Right lobe of liver (tissue), 6 donors: ENCODE measurements at regions not wholly inside any gene's neighbourhood (a gene's known extent, or its start where the extent isn't known, plus 50 kb on each side); places are given as distances from the start of the nearest gene placed in this dataset.

Experiments used
- ATAC-seq, 4 donors: fragments of 200-7000 bp; cut with Tn5 transposase; one replicate each; pipeline ENCODE4 v1.9.1; 2020; ENCODE audit warnings: mild to moderate bottlenecking in 4 of 4, moderate library complexity in 4 of 4
- DNase-seq, 3 donors: peaks; one replicate each; pipeline ENCODE4 v3.0.0-alpha.2; 2020
- H3K27ac ChIP-seq, 3 donors: fragments of 200-600 bp; one replicate each; pipeline ENCODE4 v1.8.0; 2022
- H3K27me3 ChIP-seq, 2 donors: fragments of 200-600 bp; one replicate each; pipeline ENCODE4 v1.8.0; 2022
- H3K36me3 ChIP-seq, 4 donors: fragments of 200-600 bp; sonication (generic) in 1 of 4; one replicate each; pipeline versions ENCODE4 v1.5.1 to v1.8.0; 2017 to 2022; ENCODE audit warnings: control low read depth in 1 of 4
- H3K4me1 ChIP-seq, 4 donors: fragments of 200-600 bp; sonication (generic) in 1 of 4; one replicate each; pipeline versions ENCODE4 v1.5.1 to v1.8.0; 2017 to 2022; ENCODE audit warnings: control low read depth in 1 of 4
- H3K4me3 ChIP-seq, 3 donors: fragments of 200-600 bp; one replicate each; pipeline ENCODE4 v1.8.0; 2022
- H3K9me3 ChIP-seq, 4 donors: fragments of 200-600 bp; sonication (generic) in 1 of 4; one replicate each; pipeline versions ENCODE4 v1.5.1 to v1.8.0; 2017 to 2022; ENCODE audit warnings: control low read depth in 1 of 4
- CTCF ChIP-seq, 4 donors: fragments of 200-600 bp in 3 of 4; fragments of 450-650 bp in 1 of 4; IDR thresholded peaks; one replicate each; pipeline versions ENCODE4 v1.5.1 to v1.8.0; 2016 to 2022; ENCODE audit warnings: antibody characterized with exemption in 4 of 4, mild to moderate bottlenecking in 2 of 4
- POLR2A ChIP-seq: fragments of 450-650 bp; IDR thresholded peaks from one replicate; pipeline ENCODE4 v1.6.1; 2017; ENCODE audit warnings: antibody characterized with exemption, mild to moderate bottlenecking
- WGBS: methylation state at CpG from one replicate; pipeline ENCODE4 v1.1.6; 2018; ENCODE audit warnings: low coverage, low lambda C conversion rate; ENCODE audit not compliant: insufficient coverage; ENCODE audit errors: missing lambda C conversion rate; 5-methylcytosine and 5-hydroxymethylcytosine counted together
- intact Hi-C, 2 donors: fragments of 100-400 bp; cut with DNase I; formaldehyde crosslinking; loops; one replicate each; pipeline versions ENCODE4 v1.11.2 to v1.14.1; 2022
- donor health status: DM: no; HTN: yes; CAD: no.
- donor health status: DM: no; HTN: no; CAD: no.
- donor health status: DM: no; HTN: no; CAD: no.
- donor health status: DM: no; HTN: yes; CAD: no.
- donor health status: DM: no; HTN: yes; CAD: no.

GRCh38 chr2:7180638-7181370, 263.6 kb downstream of the RNF144A start:
- ATAC-seq = peak in 1 of 4 donors; percentile 22
- no peak for DNase-seq
- 68% methylated on average over 6 of the region's 9 CpGs for WGBS

GRCh38 chr2:7182525-7182924, 265.3 kb downstream of the RNF144A start:
- Histone ChIP-seq H3K4me1 (no peaks in the 10 kb centered on the region), H3K9me3 (no peaks in the 10 kb centered on the region), H3K4me3 (no peak overlapping the region), H3K27ac (no peak overlapping the region), H3K36me3 (no peaks in the 10 kb centered on the region), H3K27me3 (no peaks in the 10 kb centered on the region)
- intact Hi-C loops = no loop called here
- TF ChIP-seq POLR2A (no peak), CTCF (IDR thresholded peaks at IDR 0.05) (no peak)
- no peak for ATAC-seq
- WGBS = 57% methylated on average over 3 of the region's 3 CpGs
- no peak for DNase-seq

More at GRCh38 chr2:7180638-7181370, 263.6 kb downstream of the RNF144A start:
- TF ChIP-seq POLR2A (no peak), CTCF (IDR thresholded peaks at IDR 0.05) (no peak)
- intact Hi-C loops = no loop called here
- H3K4me1 ChIP-seq = no peaks in the 10 kb centered on the region
- no peaks in the 10 kb centered on the region for H3K27me3 ChIP-seq
- no peaks in the 10 kb centered on the region for H3K36me3 ChIP-seq
- H3K9me3 ChIP-seq = no peaks in the 10 kb centered on the region
- no peak overlapping the region for H3K27ac ChIP-seq
- H3K4me3 ChIP-seq = no peak overlapping the region

- no peaks in the 10 kb centered on the region for H3K9me3 ChIP-seq
- TF ChIP-seq CTCF (IDR thresholded peaks at IDR 0.05) = no peak
- no peak for TF ChIP-seq POLR2A
- DNase-seq (no peak), ATAC-seq (no peak)
- intact Hi-C loops = no loop called here
- whole genome bisulfite sequencing = 64% methylated on average over 8 of the region's 8 CpGs
- H3K4me3 ChIP-seq = no peak overlapping the region
- no peaks in the 10 kb centered on the region for H3K27me3 ChIP-seq
- no peaks in the 10 kb centered on the region for H3K36me3 ChIP-seq
- H3K27ac ChIP-seq = no peak overlapping the region
- H3K4me1 ChIP-seq = no peaks in the 10 kb centered on the region
Measured at GRCh38 chr2:7189106-7189505, 271.9 kb downstream of the RNF144A start.

GRCh38 chr2:7190587-7191324, 273.5 kb downstream of the RNF144A start:
- DNase-seq (no peak), ATAC-seq (no peak)
- 45% methylated on average over 5 of the region's 5 CpGs for WGBS
- Histone ChIP-seq H3K4me1 (no peaks in the 10 kb centered on the region), H3K9me3 (no peaks in the 10 kb centered on the region), H3K36me3 (no peaks in the 10 kb centered on the region), H3K27me3 (no peaks in the 10 kb centered on the region), H3K4me3 (no peak overlapping the region), H3K27ac (no peak overlapping the region)
- TF ChIP-seq POLR2A (no peak), CTCF (IDR thresholded peaks at IDR 0.05) (no peak)
- intact Hi-C loops = no loop called here
